PC-3 (cell line): ENCODE measurements at regions not wholly inside any gene's neighbourhood (a gene's known extent, or its start where the extent isn't known, plus 50 kb on each side); places are given as distances from the start of the nearest gene placed in this dataset.
"Not testable (repeated sequence)": the region's sequence is repeated elsewhere in the genome, so short reads cannot be mapped to it uniquely, and the experiment has no call there.

ENCODE experiments used
- ATAC-seq: fragments of 200-7000 bp; cut with Tn5 transposase; 2 replicates; pipeline ENCODE4 v1.9.1; 2020; ENCODE audit warnings: mild to moderate bottlenecking, moderate library complexity
- BruUV-seq: library from RNA; stranded (reverse); fragments of 400-500 nt; replicated peaks from 2 replicates; lab custom pipeline; 2021; lab: Mats Ljungman, UMichigan
- CTCF ChIA-PET: fragments of 300-600 bp; sonication (Branson Sonifier 250); formaldehyde crosslinking; loops from one replicate; lab custom pipeline; 2022; ENCODE audit warnings: antibody characterized with exemption; lab: Charles Lee
- POLR2A ChIA-PET: fragments of 300-600 bp; sonication (Branson Sonifier 250); formaldehyde crosslinking; loops from one replicate; lab custom pipeline; 2022; ENCODE audit warnings: antibody characterized with exemption; ENCODE audit not compliant: unreplicated experiment; lab: Charles Lee
- DNase-seq: peaks from one replicate; pipeline ENCODE4 v3.0.0-alpha.2; 2015
- H2AFZ ChIP-seq: fragments of 300-600 bp; sonication (generic); 2 replicates; pipeline ENCODE4 v1.6.0; 2016; ENCODE audit warnings: antibody characterized with exemption, low read length
- H3F3A ChIP-seq: fragments of 300-600 bp; sonication (generic); one replicate; pipeline ENCODE4 v1.6.0; 2017; ENCODE audit warnings: antibody characterized with exemption, low read length, control low read depth, mild to moderate bottlenecking; ENCODE audit not compliant: unreplicated experiment
- H3K27ac ChIP-seq: fragments of 300-600 bp; sonication (generic); 2 replicates; pipeline ENCODE4 v1.5.1; 2016; ENCODE audit warnings: mild to moderate bottlenecking, low read length
- H3K27me3 ChIP-seq: fragments of 300-600 bp; sonication (generic); 2 replicates; pipeline ENCODE4 v1.6.1; 2016; ENCODE audit warnings: low read length, mixed read lengths
- H3K36me3 ChIP-seq: fragments of 300-600 bp; sonication (generic); 2 replicates; pipeline ENCODE4 v1.6.1; 2016; ENCODE audit warnings: low read depth, mixed run types, low read length, mixed read lengths
- H3K4me1 ChIP-seq: fragments of 300-600 bp; sonication (generic); 2 replicates; pipeline ENCODE4 v1.5.1; 2016; ENCODE audit warnings: low read length; ENCODE audit not compliant: insufficient read depth
- H3K4me2 ChIP-seq: fragments of 300-600 bp; sonication (generic); 2 replicates; pipeline ENCODE4 v1.6.0; 2016; ENCODE audit warnings: low read length
- H3K4me3 ChIP-seq: fragments of 300-600 bp; sonication (generic); 2 replicates; pipeline ENCODE4 v1.5.1; 2016; ENCODE audit warnings: mild to moderate bottlenecking, low read length, mixed read lengths
- H3K79me2 ChIP-seq: fragments of 300-600 bp; sonication (generic); 2 replicates; pipeline ENCODE4 v1.6.1; 2017; ENCODE audit warnings: low read length, mixed read lengths
- H3K9ac ChIP-seq: fragments of 300-600 bp; sonication (generic); 2 replicates; pipeline ENCODE4 v1.6.0; 2016; ENCODE audit warnings: mild to moderate bottlenecking, low read length
- H3K9me2 ChIP-seq: fragments of 300-600 bp; sonication (generic); replicated peaks from 2 replicates; pipeline ENCODE4 v1.6.1; 2016; ENCODE audit warnings: mixed run types, low read length, mixed read lengths
- H3K9me3 ChIP-seq: fragments of 300-600 bp; sonication (generic); 2 replicates; pipeline ENCODE4 v1.6.1; 2016; ENCODE audit warnings: low read length, mixed read lengths
- H4K20me1 ChIP-seq: fragments of 300-600 bp; sonication (generic); 2 replicates; pipeline ENCODE4 v1.6.1; 2016; ENCODE audit warnings: low read length, mixed read lengths
- CTCF ChIP-seq: fragments of 300-600 bp; sonication (generic); conservative IDR thresholded peaks from 2 replicates; pipeline ENCODE4 v1.5.1; 2017; ENCODE audit warnings: antibody characterized with exemption, low read depth, mild to moderate bottlenecking, low read length
- EZH2 ChIP-seq: fragments of 300-600 bp; sonication (generic); IDR thresholded peaks from one replicate; pipeline ENCODE4 v1.6.1; 2017; ENCODE audit warnings: antibody characterized with exemption, mild to moderate bottlenecking, low read length; ENCODE audit not compliant: unreplicated experiment
- EZH2phosphoT487 ChIP-seq: fragments of 300-600 bp; sonication (generic); IDR thresholded peaks from 2 replicates; pipeline ENCODE4 v1.6.1; 2018; ENCODE audit warnings: mild to moderate bottlenecking, antibody characterized with exemption, low read length, borderline replicate concordance
- intact Hi-C: fragments of 100-400 bp; cut with micrococcal nuclease; formaldehyde crosslinking; loops from 2 replicates; pipeline ENCODE4 v1.9.0; 2023

- H3K27ac ChIP-seq = no peak overlapping the region
- no TSS peak for BruUV-seq
- ATAC-seq (no peak), DNase-seq (no peak)
- no peak overlapping the region for H3K4me3 ChIP-seq
- intact Hi-C loops = no loop called here
- ChIA-PET CTCF (no interaction called here), POLR2A (no interaction called here)
- H3K79me2 ChIP-seq = no peaks in the 10 kb centered on the region
- no peaks in the 10 kb centered on the region for H3K9me2 ChIP-seq
- H3K4me2 ChIP-seq = no peak overlapping the region
- no peak for TF ChIP-seq EZH2phosphoT487
- no peak for TF ChIP-seq EZH2
- TF ChIP-seq CTCF = no peak
- no peaks in the 10 kb centered on the region for H3F3A ChIP-seq
- H3K4me1 ChIP-seq = no peaks in the 10 kb centered on the region
- no peaks in the 10 kb centered on the region for H3K27me3 ChIP-seq
- no peaks in the 10 kb centered on the region for H3K9me3 ChIP-seq
- no peaks in the 10 kb centered on the region for H3K36me3 ChIP-seq
- H2AFZ ChIP-seq = no peak overlapping the region
- H3K9ac ChIP-seq = no peak overlapping the region
- no peaks in the 10 kb centered on the region for H4K20me1 ChIP-seq
Measured at GRCh38 chr12:73714655-73715054, 823.0 kb upstream of the ATXN7L3B start.

- H3K9ac ChIP-seq, H3K4me3 ChIP-seq, POLR2A ChIA-PET, H3K9me3 ChIP-seq, CTCF ChIA-PET, H3K9me2 ChIP-seq, H2AFZ ChIP-seq, BruUV-seq, H3K27me3 ChIP-seq, DNase-seq, intact Hi-C loops, H3F3A ChIP-seq, H3K4me1 ChIP-seq, H3K36me3 ChIP-seq, ATAC-seq, H4K20me1 ChIP-seq, H3K79me2 ChIP-seq, H3K4me2 ChIP-seq, H3K27ac ChIP-seq: not testable (repeated sequence)
Measured at GRCh38 chr12:73716143-73716542, 821.5 kb upstream of the ATXN7L3B start.

GRCh38 chr12:73719223-73719622, 818.4 kb upstream of the ATXN7L3B start:
- DNase-seq (no peak), ATAC-seq (no peak)
- POLR2A ChIA-PET = no interaction called here
- CTCF ChIA-PET = no interaction called here
- Histone ChIP-seq H3F3A (no peaks in the 10 kb centered on the region), H3K36me3 (no peaks in the 10 kb centered on the region), H3K9ac (no peak overlapping the region), H3K4me2 (no peak overlapping the region), H3K4me1 (no peaks in the 10 kb centered on the region), H3K27me3 (no peaks in the 10 kb centered on the region), H3K79me2 (no peaks in the 10 kb centered on the region), H3K9me3 (no peaks in the 10 kb centered on the region), H3K9me2 (no peaks in the 10 kb centered on the region), H3K4me3 (no peak overlapping the region), H3K27ac (no peak overlapping the region), H4K20me1 (no peaks in the 10 kb centered on the region), H2AFZ (no peak overlapping the region)
- intact Hi-C loops = no loop called here
- no TSS peak for BruUV-seq
- TF ChIP-seq CTCF = no peak
- TF ChIP-seq EZH2 = no peak
